Stimulated activated memory B cell treated with anti-CD40 and anti-IgM and Interleukin-4, amounts not matched to agents 10 μg/mL and 1 μg/mL and 100 μg/mL, for 72 hours (primary cell): ENCODE measurements at regions not wholly inside any gene's neighbourhood (a gene's known extent, or its start where the extent isn't known, plus 50 kb on each side); places are given as distances from the start of the nearest gene placed in this dataset.

Experiments used
- ATAC-seq: fragments of 150-1000 bp; cut with Tn5 transposase; 2 replicates; pipeline ENCODE4 v1.10.0; 2021
- H3K27ac Mint-ChIP-seq: one replicate; pipeline ENCODE4 v1.8.0; 2022; ENCODE audit warnings: mild to moderate bottlenecking, mixed read lengths
- H3K27me3 Mint-ChIP-seq: one replicate; pipeline ENCODE4 v1.8.0; 2022; ENCODE audit warnings: mixed read lengths
- H3K36me3 Mint-ChIP-seq: one replicate; pipeline ENCODE4 v1.8.0; 2022; ENCODE audit warnings: mixed read lengths
- H3K4me1 Mint-ChIP-seq: one replicate; pipeline ENCODE4 v1.8.0; 2022; ENCODE audit warnings: mixed read lengths
- H3K4me3 Mint-ChIP-seq: one replicate; pipeline ENCODE4 v1.8.0; 2022; ENCODE audit warnings: mild to moderate bottlenecking, moderate library complexity, mixed read lengths
- H3K9me3 Mint-ChIP-seq: one replicate; pipeline ENCODE4 v1.8.0; 2022; ENCODE audit warnings: mixed read lengths

DNA sequence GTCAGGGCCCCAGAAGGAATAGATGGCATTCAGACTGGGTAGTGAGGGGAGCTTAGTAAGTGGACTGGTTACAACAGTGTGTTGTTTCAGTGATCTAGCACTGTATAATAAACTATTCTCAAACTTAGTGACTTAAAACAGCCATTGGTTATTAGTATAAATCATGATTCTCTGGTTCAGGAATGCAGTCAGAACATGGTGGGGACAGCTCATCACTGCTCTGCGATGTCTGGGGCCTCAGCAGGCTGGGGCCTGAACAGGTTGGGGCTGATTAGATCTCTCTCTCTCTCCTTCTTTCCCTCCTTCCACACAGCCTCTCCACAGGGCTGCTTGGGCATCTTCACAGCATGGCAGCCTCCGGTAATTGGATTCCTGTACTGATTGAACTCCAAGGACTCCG lies 160.4 kb downstream of the GATB start:
- Mint-ChIP-seq H3K27ac (no peak overlapping the region), H3K27me3 (no peaks in the 10 kb centered on the region), H3K36me3 (no peaks in the 10 kb centered on the region), H3K4me1 (no peaks in the 10 kb centered on the region), H3K9me3 (no peaks in the 10 kb centered on the region), H3K4me3 (no peak overlapping the region)
- ATAC-seq: no peak

DNA sequence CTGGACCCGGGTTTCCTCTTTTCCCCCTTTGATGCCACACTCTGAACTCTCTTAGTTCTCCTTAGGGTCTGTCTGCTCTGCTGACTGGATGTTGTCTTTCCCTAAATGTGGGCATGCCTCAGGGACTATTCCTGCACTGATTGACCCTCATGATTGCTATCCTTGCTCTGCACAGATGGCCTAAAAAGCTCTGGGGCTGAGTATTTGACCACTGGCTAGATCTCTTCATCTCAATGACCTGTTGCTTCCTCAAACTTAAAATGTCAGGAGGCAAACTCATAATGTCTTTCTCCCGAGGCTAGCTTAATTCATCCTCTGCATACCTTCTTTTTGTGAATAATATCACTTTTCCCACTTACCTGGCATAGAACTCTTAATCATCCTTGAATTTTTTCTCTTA lies 157.4 kb downstream of the GATB start:
- H3K4me1 Mint-ChIP-seq: no peaks in the 10 kb centered on the region
- ATAC-seq: no peak
- H3K9me3 Mint-ChIP-seq: no peaks in the 10 kb centered on the region
- H3K27me3 Mint-ChIP-seq: no peaks in the 10 kb centered on the region
- H3K27ac Mint-ChIP-seq: no peak overlapping the region
- H3K4me3 Mint-ChIP-seq: no peak overlapping the region
- H3K36me3 Mint-ChIP-seq: no peaks in the 10 kb centered on the region

DNA sequence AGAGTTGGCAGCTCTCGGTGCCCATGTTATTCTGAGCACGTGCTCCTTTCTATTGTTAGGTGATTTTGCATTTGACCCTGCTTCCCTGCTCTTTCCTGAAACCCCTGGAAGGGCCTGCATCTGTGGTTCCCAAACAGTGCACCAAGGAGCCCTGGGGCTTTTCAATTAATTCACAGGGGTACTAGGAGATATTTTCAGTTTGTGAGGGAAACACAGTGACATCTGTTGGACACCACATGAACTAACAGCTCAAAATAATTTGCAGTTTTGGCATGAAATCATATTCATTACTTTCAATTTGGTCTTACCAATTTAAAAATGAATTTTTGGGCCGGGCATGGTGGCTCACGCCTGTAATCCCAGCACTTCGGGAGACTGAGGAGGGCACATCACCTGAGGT lies 156.6 kb downstream of the GATB start:
- Mint-ChIP-seq H3K4me3 (no peak overlapping the region), H3K4me1 (no peaks in the 10 kb centered on the region), H3K27me3 (no peaks in the 10 kb centered on the region), H3K27ac (no peak overlapping the region), H3K9me3 (no peaks in the 10 kb centered on the region), H3K36me3 (no peaks in the 10 kb centered on the region)
- no peak for ATAC-seq

DNA sequence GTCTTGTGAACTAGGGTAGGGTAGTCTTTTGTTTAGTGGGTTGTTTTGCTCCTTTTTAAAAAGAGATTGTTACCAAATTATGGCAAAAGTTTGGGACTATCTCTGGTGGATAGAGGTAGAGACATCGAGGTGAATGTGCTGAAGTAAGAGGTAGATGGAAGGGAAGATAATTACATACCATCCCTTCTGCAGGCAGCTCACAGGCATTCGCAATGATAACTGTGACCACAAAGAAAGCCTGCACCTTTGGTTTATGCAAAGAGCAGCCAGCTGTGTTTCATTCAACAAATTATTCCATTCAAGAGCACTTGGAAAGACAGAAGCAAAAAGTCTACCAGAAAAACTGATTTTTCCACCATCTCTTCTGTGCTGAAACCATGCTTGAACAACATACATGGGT lies 155.6 kb downstream of the GATB start:
- H3K27ac Mint-ChIP-seq: no peak overlapping the region
- no peaks in the 10 kb centered on the region for H3K27me3 Mint-ChIP-seq
- no peaks in the 10 kb centered on the region for H3K9me3 Mint-ChIP-seq
- H3K4me3 Mint-ChIP-seq: no peak overlapping the region
- H3K4me1 Mint-ChIP-seq: no peaks in the 10 kb centered on the region
- no peaks in the 10 kb centered on the region for H3K36me3 Mint-ChIP-seq
- no peak for ATAC-seq

DNA sequence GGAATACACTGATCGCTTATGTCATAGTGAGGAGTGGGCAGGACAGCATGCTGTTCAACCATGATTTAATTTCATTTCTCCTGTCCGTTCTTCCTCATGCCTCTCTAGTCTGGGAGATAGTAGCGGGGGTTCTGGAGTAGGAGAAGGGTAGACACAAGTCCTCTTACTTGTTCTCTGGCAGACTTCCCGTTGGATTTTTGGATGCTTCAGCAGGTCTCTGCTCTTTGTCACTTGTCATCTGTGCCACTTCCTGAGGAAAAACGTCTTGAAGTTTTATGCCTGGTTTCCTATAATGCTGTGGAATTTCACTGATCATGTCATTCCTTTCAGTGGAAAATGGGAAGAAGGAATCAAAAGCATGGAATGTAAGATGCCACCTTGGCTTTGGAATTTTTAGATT lies 154.7 kb downstream of the GATB start:
- no peak overlapping the region for H3K27ac Mint-ChIP-seq
- H3K27me3 Mint-ChIP-seq: no peaks in the 10 kb centered on the region
- H3K9me3 Mint-ChIP-seq: no peaks in the 10 kb centered on the region
- no peaks in the 10 kb centered on the region for H3K4me1 Mint-ChIP-seq
- no peak overlapping the region for H3K4me3 Mint-ChIP-seq
- no peaks in the 10 kb centered on the region for H3K36me3 Mint-ChIP-seq
- ATAC-seq: no peak

DNA sequence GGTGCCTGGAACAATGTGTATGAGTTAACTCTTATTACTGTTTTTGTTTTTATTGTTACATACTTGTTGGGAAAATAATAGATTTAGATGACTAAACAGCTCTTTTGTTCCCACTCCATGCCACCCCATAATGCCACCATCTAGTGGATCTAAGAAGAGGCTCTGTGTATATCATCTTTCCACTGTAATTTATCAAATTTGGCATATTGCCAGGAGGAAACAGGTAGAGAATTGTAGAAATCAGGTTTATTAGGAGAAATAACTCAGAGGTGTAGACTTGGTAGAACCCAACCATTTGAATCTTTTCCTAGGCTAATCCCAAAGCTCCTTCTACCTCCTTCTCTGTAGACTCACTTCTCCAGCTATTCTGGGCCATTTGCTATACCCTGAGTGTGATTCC lies 150.6 kb downstream of the GATB start:
- no peak for ATAC-seq
- H3K27me3 Mint-ChIP-seq: no peaks in the 10 kb centered on the region
- no peaks in the 10 kb centered on the region for H3K36me3 Mint-ChIP-seq
- no peak overlapping the region for H3K27ac Mint-ChIP-seq
- H3K9me3 Mint-ChIP-seq: no peaks in the 10 kb centered on the region
- H3K4me1 Mint-ChIP-seq: no peaks in the 10 kb centered on the region
- H3K4me3 Mint-ChIP-seq: no peak overlapping the region

DNA sequence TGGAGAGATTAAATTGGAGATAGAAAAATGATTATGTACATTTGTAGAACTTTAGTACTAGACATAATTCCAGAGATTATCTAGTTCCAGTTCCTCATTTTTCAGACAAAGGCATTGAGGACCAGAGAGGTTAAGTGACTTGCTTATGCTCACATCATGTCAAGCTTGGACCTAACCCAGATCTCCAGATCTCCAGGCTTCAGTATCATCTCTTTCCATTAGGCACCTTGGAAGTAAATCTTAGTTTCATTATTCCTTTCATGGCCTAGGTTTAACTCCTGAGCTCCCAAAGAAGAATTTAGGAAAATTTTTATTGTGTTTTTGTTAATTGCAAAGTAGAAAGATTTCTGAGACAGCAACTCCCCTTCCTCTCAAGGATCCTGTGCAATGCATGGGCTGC lies 148.8 kb downstream of the GATB start:
- Mint-ChIP-seq H3K36me3 (no peaks in the 10 kb centered on the region), H3K27ac (no peak overlapping the region), H3K4me1 (no peaks in the 10 kb centered on the region), H3K4me3 (no peak overlapping the region), H3K27me3 (no peaks in the 10 kb centered on the region), H3K9me3 (no peaks in the 10 kb centered on the region)
- ATAC-seq: no peak

DNA sequence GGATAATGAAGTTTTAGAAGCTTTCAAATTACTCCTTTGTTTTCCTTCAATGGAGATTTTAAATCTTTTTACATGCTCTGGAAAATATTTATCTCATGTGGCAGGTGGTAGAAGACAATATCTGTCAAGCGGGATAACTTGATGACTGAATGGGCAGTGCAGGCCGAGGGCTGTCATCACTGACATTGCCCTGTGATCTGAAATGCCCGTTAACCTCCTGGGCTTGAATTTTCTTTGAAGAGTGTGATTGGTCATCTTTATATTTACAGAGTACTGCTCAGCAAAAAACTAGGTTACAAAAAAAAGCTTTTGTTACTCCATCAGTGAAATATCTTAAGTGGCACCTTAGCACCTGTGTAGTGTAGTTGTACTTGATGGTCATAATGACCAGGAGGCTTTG lies 147.5 kb downstream of the GATB start:
- Mint-ChIP-seq H3K4me3 (no peak overlapping the region), H3K4me1 (no peaks in the 10 kb centered on the region), H3K27ac (no peak overlapping the region), H3K9me3 (no peaks in the 10 kb centered on the region), H3K36me3 (no peaks in the 10 kb centered on the region), H3K27me3 (no peaks in the 10 kb centered on the region)
- ATAC-seq: no peak

GRCh38 chr4:151614561-151614960 lies 146.2 kb downstream of the GATB start:
- H3K36me3 Mint-ChIP-seq: no peaks in the 10 kb centered on the region
- no peak overlapping the region for H3K4me3 Mint-ChIP-seq
- H3K27me3 Mint-ChIP-seq: no peaks in the 10 kb centered on the region
- no peaks in the 10 kb centered on the region for H3K4me1 Mint-ChIP-seq
- H3K9me3 Mint-ChIP-seq: no peaks in the 10 kb centered on the region
- no peak for ATAC-seq
- no peak overlapping the region for H3K27ac Mint-ChIP-seq

- no peak overlapping the region for H3K4me3 Mint-ChIP-seq
- no peaks in the 10 kb centered on the region for H3K9me3 Mint-ChIP-seq
- ATAC-seq: no peak
- no peaks in the 10 kb centered on the region for H3K36me3 Mint-ChIP-seq
- H3K27ac Mint-ChIP-seq: no peak overlapping the region
- H3K27me3 Mint-ChIP-seq: peaks cover 9% of the 10 kb centered on the region
- H3K4me1 Mint-ChIP-seq: no peaks in the 10 kb centered on the region
Measured at GRCh38 chr4:151618858-151619257, 141.9 kb downstream of the GATB start.

DNA sequence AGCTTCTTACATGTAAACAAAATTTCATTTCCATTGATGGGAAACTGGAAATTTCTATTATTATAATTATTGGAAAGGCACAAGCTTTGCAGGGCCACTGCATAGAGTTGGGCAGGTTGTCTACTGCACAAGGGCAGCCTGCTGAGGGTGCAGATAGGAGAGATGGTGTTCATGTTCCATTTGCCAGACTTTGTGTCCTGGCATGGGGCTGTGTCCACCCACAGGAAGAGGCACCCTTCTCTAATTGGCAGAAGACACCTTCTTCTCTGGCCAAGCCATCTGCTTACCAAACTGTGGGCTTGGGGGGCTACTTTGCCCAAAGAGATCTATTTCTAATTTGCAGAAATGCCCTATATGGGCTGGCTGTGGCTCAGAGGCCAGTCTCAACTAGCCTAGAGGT lies 140.7 kb downstream of the GATB start:
- peaks cover 20% of the 10 kb centered on the region for H3K27me3 Mint-ChIP-seq
- no peaks in the 10 kb centered on the region for H3K9me3 Mint-ChIP-seq
- H3K4me1 Mint-ChIP-seq: no peaks in the 10 kb centered on the region
- H3K36me3 Mint-ChIP-seq: no peaks in the 10 kb centered on the region
- ATAC-seq: no peak
- no peak overlapping the region for H3K4me3 Mint-ChIP-seq
- H3K27ac Mint-ChIP-seq: no peak overlapping the region
